ENCODE measurements at regions not wholly inside any gene's neighbourhood (a gene's known extent, or its start where the extent isn't known, plus 50 kb on each side); places are given as distances from the start of the nearest gene placed in this dataset.

DNA sequence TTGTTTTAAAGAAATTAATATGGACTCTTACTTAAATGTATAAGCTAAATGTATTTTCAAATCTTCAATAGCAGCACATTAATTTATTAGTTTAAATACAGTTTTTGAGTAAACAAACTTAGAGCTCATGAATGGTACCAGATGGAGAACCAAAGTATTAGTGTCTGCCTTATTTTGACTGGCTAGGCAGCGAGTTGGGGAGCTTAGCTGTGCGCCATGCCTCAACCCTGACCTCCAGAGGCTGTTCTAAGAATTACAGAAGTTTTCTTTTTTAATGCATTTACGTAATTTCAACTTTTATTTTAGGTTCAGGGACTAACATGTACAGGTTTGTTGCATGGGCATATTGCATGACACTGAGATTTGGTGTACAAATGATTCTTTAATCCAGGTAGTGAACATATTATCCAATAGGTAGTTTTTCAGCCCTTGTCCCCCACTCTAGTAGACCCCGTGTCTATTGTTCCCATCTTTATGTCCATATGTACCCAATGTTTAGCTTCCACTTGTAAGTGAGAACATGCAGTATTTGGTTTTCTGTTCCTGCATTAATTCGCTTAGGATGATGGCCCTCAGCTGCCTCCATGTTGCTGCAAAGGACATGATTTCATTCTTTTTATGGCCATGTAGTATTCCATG, 166.8 kb downstream of the IQUB start:
- H3K27ac ChIP-seq (ENCODE audit: low read depth in 1 of 2, low read length in 2 of 2), result no peak overlapping the region
- no peaks in the 10 kb centered on the region for H3K36me3 ChIP-seq (ENCODE audit: control insufficient read depth in 4 of 4, insufficient read depth in 3 of 4, low read depth in 1 of 4, low read length in 3 of 4)
- WGBS, result 33% methylated on average over 5 of the region's 5 CpGs
- H3K9me3 ChIP-seq (ENCODE audit: control insufficient read depth in 4 of 4, low read length in 3 of 4), result no peaks in the 10 kb centered on the region
- H3K9ac ChIP-seq (ENCODE audit: low read depth in 1 of 2, low read length in 2 of 2), result no peak overlapping the region
- TF ChIP-seq, protein P1, sequence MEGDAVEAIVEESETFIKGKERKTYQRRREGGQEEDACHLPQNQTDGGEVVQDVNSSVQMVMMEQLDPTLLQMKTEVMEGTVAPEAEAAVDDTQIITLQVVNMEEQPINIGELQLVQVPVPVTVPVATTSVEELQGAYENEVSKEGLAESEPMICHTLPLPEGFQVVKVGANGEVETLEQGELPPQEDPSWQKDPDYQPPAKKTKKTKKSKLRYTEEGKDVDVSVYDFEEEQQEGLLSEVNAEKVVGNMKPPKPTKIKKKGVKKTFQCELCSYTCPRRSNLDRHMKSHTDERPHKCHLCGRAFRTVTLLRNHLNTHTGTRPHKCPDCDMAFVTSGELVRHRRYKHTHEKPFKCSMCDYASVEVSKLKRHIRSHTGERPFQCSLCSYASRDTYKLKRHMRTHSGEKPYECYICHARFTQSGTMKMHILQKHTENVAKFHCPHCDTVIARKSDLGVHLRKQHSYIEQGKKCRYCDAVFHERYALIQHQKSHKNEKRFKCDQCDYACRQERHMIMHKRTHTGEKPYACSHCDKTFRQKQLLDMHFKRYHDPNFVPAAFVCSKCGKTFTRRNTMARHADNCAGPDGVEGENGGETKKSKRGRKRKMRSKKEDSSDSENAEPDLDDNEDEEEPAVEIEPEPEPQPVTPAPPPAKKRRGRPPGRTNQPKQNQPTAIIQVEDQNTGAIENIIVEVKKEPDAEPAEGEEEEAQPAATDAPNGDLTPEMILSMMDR (IDR thresholded peaks at IDR 0.05; ENCODE audit: low read depth, low read length, missing input control), result peak; percentile 49
- peak; percentile 74 to 75 for TF ChIP-seq RAD21 (IDR thresholded peaks at IDR 0.05)
- TF ChIP-seq HNF4A (conservative IDR thresholded peaks at IDR 0.05), result no peak
- TF ChIP-seq HNF4G (IDR thresholded peaks at IDR 0.05), result no peak
- TF ChIP-seq, protein P2, sequence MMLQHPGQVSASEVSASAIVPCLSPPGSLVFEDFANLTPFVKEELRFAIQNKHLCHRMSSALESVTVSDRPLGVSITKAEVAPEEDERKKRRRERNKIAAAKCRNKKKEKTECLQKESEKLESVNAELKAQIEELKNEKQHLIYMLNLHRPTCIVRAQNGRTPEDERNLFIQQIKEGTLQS (IDR thresholded peaks at IDR 0.05), result no peak
- H3K4me3 ChIP-seq (ENCODE audit: low read depth in 1 of 3, low read length in 3 of 3), result no peak overlapping the region
- H3K27me3 ChIP-seq (ENCODE audit: control insufficient read depth in 4 of 4, insufficient read depth in 4 of 4, low read length in 3 of 4), result no peaks in the 10 kb centered on the region
- no peaks in the 10 kb centered on the region for H3K4me1 ChIP-seq (ENCODE audit: control insufficient read depth in 4 of 4, insufficient read depth in 4 of 4, low read length in 3 of 4)
- no peak for DNase-seq (ENCODE audit: low spot score)

GRCh38 chr7:123367031-123367430, 167.3 kb upstream of the SLC13A1 start:
- H3K4me3 ChIP-seq (ENCODE audit: low read depth in 1 of 3, low read length in 3 of 3), result no peak overlapping the region
- H3K27me3 ChIP-seq (ENCODE audit: control insufficient read depth in 4 of 4, insufficient read depth in 4 of 4, low read length in 3 of 4), result no peaks in the 10 kb centered on the region
- 59% methylated on average over 4 of the region's 4 CpGs for WGBS
- no peak overlapping the region for H3K9ac ChIP-seq (ENCODE audit: low read depth in 1 of 2, low read length in 2 of 2)
- TF ChIP-seq RAD21 (IDR thresholded peaks at IDR 0.05) (no peak), NR2F2 (IDR thresholded peaks at IDR 0.05) (no peak), SP1 (IDR thresholded peaks at IDR 0.05) (no peak), HNF4G (IDR thresholded peaks at IDR 0.05) (no peak), EGR1 (IDR thresholded peaks at IDR 0.05; ENCODE audit: low read depth in 2 of 2) (no peak), REST (IDR thresholded peaks at IDR 0.05) (no peak), JUND (IDR thresholded peaks at IDR 0.05) (no peak)
- TF ChIP-seq, protein P3, sequence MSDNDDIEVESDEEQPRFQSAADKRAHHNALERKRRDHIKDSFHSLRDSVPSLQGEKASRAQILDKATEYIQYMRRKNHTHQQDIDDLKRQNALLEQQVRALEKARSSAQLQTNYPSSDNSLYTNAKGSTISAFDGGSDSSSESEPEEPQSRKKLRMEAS (IDR thresholded peaks at IDR 0.05), result no peak
- TF ChIP-seq, protein P4, sequence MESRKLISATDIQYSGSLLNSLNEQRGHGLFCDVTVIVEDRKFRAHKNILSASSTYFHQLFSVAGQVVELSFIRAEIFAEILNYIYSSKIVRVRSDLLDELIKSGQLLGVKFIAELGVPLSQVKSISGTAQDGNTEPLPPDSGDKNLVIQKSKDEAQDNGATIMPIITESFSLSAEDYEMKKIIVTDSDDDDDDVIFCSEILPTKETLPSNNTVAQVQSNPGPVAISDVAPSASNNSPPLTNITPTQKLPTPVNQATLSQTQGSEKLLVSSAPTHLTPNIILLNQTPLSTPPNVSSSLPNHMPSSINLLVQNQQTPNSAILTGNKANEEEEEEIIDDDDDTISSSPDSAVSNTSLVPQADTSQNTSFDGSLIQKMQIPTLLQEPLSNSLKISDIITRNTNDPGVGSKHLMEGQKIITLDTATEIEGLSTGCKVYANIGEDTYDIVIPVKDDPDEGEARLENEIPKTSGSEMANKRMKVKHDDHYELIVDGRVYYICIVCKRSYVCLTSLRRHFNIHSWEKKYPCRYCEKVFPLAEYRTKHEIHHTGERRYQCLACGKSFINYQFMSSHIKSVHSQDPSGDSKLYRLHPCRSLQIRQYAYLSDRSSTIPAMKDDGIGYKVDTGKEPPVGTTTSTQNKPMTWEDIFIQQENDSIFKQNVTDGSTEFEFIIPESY (IDR thresholded peaks at IDR 0.05), result no peak
- TF ChIP-seq, protein P1 (IDR thresholded peaks at IDR 0.05; ENCODE audit: low read depth, low read length, missing input control), result no peak
- H3K36me3 ChIP-seq (ENCODE audit: control insufficient read depth in 4 of 4, insufficient read depth in 3 of 4, low read depth in 1 of 4, low read length in 3 of 4), result no peaks in the 10 kb centered on the region
- no peaks in the 10 kb centered on the region for H3K9me3 ChIP-seq (ENCODE audit: control insufficient read depth in 4 of 4, low read length in 3 of 4)
- DNase-seq (ENCODE audit: low spot score), result no peak
- H3K27ac ChIP-seq (ENCODE audit: low read depth in 1 of 2, low read length in 2 of 2), result no peak overlapping the region
- no peaks in the 10 kb centered on the region for H3K4me1 ChIP-seq (ENCODE audit: control insufficient read depth in 4 of 4, insufficient read depth in 4 of 4, low read length in 3 of 4)

Data from liver (tissue), 8 donors.